ENCODE measurements at regions not wholly inside any gene's neighbourhood (a gene's known extent, or its start where the extent isn't known, plus 50 kb on each side); places are given as distances from the start of the nearest gene placed in this dataset.

DNA sequence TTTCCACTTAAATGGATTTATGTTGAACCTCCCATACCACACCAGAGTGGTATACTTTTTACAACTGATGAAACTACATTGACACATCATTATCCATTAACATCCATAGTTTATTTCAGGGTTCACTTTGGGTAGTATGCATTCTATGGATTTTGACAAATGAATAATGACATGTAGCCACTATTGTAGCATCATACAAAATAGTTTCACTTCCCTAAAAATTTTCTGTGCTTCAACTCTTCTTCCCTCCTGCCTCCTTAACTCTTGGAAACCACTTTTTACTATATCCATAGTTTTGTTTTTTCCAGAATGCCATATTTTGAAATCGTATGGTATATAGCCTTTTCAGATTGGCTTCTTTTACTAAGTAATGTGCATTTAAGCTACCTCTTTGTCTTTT lies 199.5 kb upstream of the TMEM196 start:
- TF ChIP-seq POLR2A (IDR thresholded peaks at IDR 0.05) (no peak), EP300 (IDR thresholded peaks at IDR 0.05; ENCODE audit: low read depth) (no peak), POLR2AphosphoS5 (IDR thresholded peaks at IDR 0.05) (no peak)
- TF ChIP-seq, protein P1, sequence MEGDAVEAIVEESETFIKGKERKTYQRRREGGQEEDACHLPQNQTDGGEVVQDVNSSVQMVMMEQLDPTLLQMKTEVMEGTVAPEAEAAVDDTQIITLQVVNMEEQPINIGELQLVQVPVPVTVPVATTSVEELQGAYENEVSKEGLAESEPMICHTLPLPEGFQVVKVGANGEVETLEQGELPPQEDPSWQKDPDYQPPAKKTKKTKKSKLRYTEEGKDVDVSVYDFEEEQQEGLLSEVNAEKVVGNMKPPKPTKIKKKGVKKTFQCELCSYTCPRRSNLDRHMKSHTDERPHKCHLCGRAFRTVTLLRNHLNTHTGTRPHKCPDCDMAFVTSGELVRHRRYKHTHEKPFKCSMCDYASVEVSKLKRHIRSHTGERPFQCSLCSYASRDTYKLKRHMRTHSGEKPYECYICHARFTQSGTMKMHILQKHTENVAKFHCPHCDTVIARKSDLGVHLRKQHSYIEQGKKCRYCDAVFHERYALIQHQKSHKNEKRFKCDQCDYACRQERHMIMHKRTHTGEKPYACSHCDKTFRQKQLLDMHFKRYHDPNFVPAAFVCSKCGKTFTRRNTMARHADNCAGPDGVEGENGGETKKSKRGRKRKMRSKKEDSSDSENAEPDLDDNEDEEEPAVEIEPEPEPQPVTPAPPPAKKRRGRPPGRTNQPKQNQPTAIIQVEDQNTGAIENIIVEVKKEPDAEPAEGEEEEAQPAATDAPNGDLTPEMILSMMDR (IDR thresholded peaks at IDR 0.05), result no peak
